Gastroesophageal sphincter (tissue), 4 donors: ENCODE measurements at regions not wholly inside any gene's neighbourhood (a gene's known extent, or its start where the extent isn't known, plus 50 kb on each side); places are given as distances from the start of the nearest gene placed in this dataset.
"Not testable (repeated sequence)": the region's sequence is repeated elsewhere in the genome, so short reads cannot be mapped to it uniquely, and the experiment has no call there.

ENCODE experiments used
- ATAC-seq: fragments of 150-250 bp; one replicate; pipeline ENCODE4 v1.9.1; 2016; ENCODE audit warnings: mild to moderate bottlenecking, moderate library complexity
- H3K27ac ChIP-seq, 4 donors: fragments of 200-600 bp; sonication (generic) in 3 of 4; 1 replicate in 3 of 4; 2 replicates in 1 of 4; pipeline ENCODE4 v1.5.1; 2016 to 2019
- H3K27me3 ChIP-seq: fragments of 200-600 bp; sonication (generic); one replicate; pipeline ENCODE4 v1.5.1; 2019
- H3K36me3 ChIP-seq, 2 donors: fragments of 200-600 bp; sonication (generic); one replicate each; pipeline ENCODE4 v1.5.1; 2019; ENCODE audit warnings: control low read depth in 1 of 2
- H3K4me1 ChIP-seq, 3 donors: fragments of 200-600 bp; sonication (generic); 1 replicate in 2 of 3; 2 replicates in 1 of 3; pipeline ENCODE4 v1.5.1; 2016 to 2019; ENCODE audit warnings: control low read depth in 2 of 3
- H3K4me3 ChIP-seq, 2 donors: fragments of 200-600 bp; sonication (generic); one replicate each; pipeline ENCODE4 v1.5.1; 2019; ENCODE audit warnings: mild to moderate bottlenecking in 1 of 2, moderate library complexity in 1 of 2
- H3K9me3 ChIP-seq, 3 donors: fragments of 200-600 bp; sonication (generic); one replicate each; pipeline ENCODE4 v1.5.1; 2017 to 2019; ENCODE audit warnings: control low read depth in 2 of 3
- CTCF ChIP-seq, 4 experiments: fragments of 200-600 bp in 2 of 4; fragments of 450-650 bp in 2 of 4; sonication (generic) in 1 of 4; IDR thresholded peaks; one replicate each; pipeline ENCODE4 v1.5.1; 2017 to 2019; ENCODE audit warnings: antibody characterized with exemption in 4 of 4, mild to moderate bottlenecking in 2 of 4, moderate library complexity in 2 of 4
- EP300 ChIP-seq: sonication (generic); formaldehyde crosslinking; IDR thresholded peaks from one replicate; pipeline ENCODE4 v1.6.1; 2017; ENCODE audit warnings: antibody characterized with exemption, mild to moderate bottlenecking
- POLR2A ChIP-seq, 2 donors: fragments of 450-650 bp; IDR thresholded peaks; one replicate each; pipeline ENCODE4 v1.6.1; 2017; ENCODE audit warnings: antibody characterized with exemption in 2 of 2, mild to moderate bottlenecking in 2 of 2, moderate library complexity in 1 of 2
- POLR2AphosphoS5 ChIP-seq: sonication (generic); formaldehyde crosslinking; IDR thresholded peaks from one replicate; pipeline ENCODE4 v1.6.1; 2017; ENCODE audit warnings: antibody characterized with exemption
- WGBS, 2 donors: methylation state at CpG; one replicate each; pipeline ENCODE4 v1.1.5; 2018; ENCODE audit warnings: low coverage in 1 of 2; 5-methylcytosine and 5-hydroxymethylcytosine counted together

GRCh38 chr2:191501561-191502168 is 176.3 kb upstream of the NABP1 start:
- H3K27ac ChIP-seq, result no peak overlapping the region
- TF ChIP-seq EP300 (no peak), POLR2AphosphoS5 (no peak), CTCF (IDR thresholded peaks at IDR 0.05) (peak; percentile 41 to 69 (median 58)), POLR2A (IDR thresholded peaks at IDR 0.05) (no peak)
- no peaks in the 10 kb centered on the region for H3K9me3 ChIP-seq
- no peak overlapping the region for H3K4me3 ChIP-seq
- WGBS, 2 donors, result 38 to 53% methylated on average over 3 of the region's 3 CpGs
- no peak for ATAC-seq
- H3K36me3 ChIP-seq, result no peaks in the 10 kb centered on the region
- H3K27me3 ChIP-seq, result no peaks in the 10 kb centered on the region
- H3K4me1 ChIP-seq, result peaks cover 0 to 14% (median 0%) of the 10 kb centered on the region in 3 donors

GRCh38 chr2:191506515-191506914 is 171.4 kb upstream of the NABP1 start:
- H3K4me1 ChIP-seq, result peaks cover 0 to 2% (median 0%) of the 10 kb centered on the region in 3 donors
- no peak overlapping the region for H3K27ac ChIP-seq
- 63 to 80% methylated on average over 2 to 3 of the region's 3 CpGs for WGBS, 2 donors
- H3K9me3 ChIP-seq, result no peaks in the 10 kb centered on the region
- H3K36me3 ChIP-seq, result no peaks in the 10 kb centered on the region
- no peak for ATAC-seq
- no peak overlapping the region for H3K4me3 ChIP-seq
- no peaks in the 10 kb centered on the region for H3K27me3 ChIP-seq
- TF ChIP-seq EP300 (no peak), CTCF (IDR thresholded peaks at IDR 0.05) (no peak), POLR2AphosphoS5 (no peak)

GRCh38 chr2:191507252-191507853 is 170.6 kb upstream of the NABP1 start:
- H3K27ac ChIP-seq, H3K4me3 ChIP-seq, H3K9me3 ChIP-seq, H3K36me3 ChIP-seq, ATAC-seq, H3K4me1 ChIP-seq, H3K27me3 ChIP-seq: not testable (repeated sequence)
- 84 to 92% methylated on average over 6 to 7 of the region's 8 CpGs for WGBS, 2 donors

- Histone ChIP-seq H3K4me3 (no peak overlapping the region), H3K27me3 (no peaks in the 10 kb centered on the region), H3K9me3 (no peaks in the 10 kb centered on the region), H3K4me1 (no peaks in the 10 kb centered on the region), H3K36me3 (no peaks in the 10 kb centered on the region), H3K27ac (no peak overlapping the region)
- WGBS, 2 donors, result 79 to 90% methylated on average over 4 of the region's 5 CpGs
- ATAC-seq, result no peak
- TF ChIP-seq POLR2AphosphoS5, result no peak
- TF ChIP-seq EP300, result no peak
- TF ChIP-seq CTCF (IDR thresholded peaks at IDR 0.05), result no peak
- no peak for TF ChIP-seq POLR2A (IDR thresholded peaks at IDR 0.05)
These were observed 169.2 kb upstream of the NABP1 start for GRCh38 chr2:191508738-191509137.

GRCh38 chr2:191512216-191512835 is 165.6 kb upstream of the NABP1 start:
- TF ChIP-seq CTCF (IDR thresholded peaks at IDR 0.05), result no peak
- TF ChIP-seq POLR2A (IDR thresholded peaks at IDR 0.05), result no peak
- TF ChIP-seq EP300, result no peak
- no peak for TF ChIP-seq POLR2AphosphoS5
- no peak overlapping the region for H3K4me3 ChIP-seq
- no peak for ATAC-seq
- H3K27ac ChIP-seq, result no peak overlapping the region
- peaks cover 0 to 13% (median 0%) of the 10 kb centered on the region in 3 donors for H3K4me1 ChIP-seq
- WGBS, 2 donors, result 73 to 82% methylated on average over 7 of the region's 7 CpGs
- no peaks in the 10 kb centered on the region for H3K36me3 ChIP-seq
- H3K27me3 ChIP-seq, result no peaks in the 10 kb centered on the region
- H3K9me3 ChIP-seq, result no peaks in the 10 kb centered on the region
